ENCODE measurements at regions not wholly inside any gene's neighbourhood (a gene's known extent, or its start where the extent isn't known, plus 50 kb on each side); places are given as distances from the start of the nearest gene placed in this dataset.
A peak's percentile ranks its signal among the peaks of the same experiment; 100 is the strongest.
"Not testable (repeated sequence)": the region's sequence is repeated elsewhere in the genome, so short reads cannot be mapped to it uniquely, and the experiment has no call there.

DNA sequence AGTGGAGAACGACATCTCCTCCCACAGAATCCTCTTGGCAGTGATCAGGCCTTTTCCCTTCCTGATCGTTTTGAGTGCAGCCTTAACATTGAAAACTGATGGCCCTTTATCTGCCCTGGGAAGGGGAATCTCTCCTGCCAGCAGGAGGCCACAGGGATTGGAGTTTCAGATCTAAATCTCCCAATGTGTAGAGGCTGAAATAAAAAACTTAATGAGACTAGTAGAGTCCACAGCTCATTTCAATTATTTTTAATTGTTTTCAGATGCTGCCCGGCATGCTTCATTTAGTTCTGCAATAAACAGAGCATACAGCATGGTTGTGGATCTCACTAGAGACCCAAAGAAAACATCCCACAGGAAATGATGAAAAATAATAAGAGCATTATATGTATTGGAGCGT, 662.2 kb upstream of the HS3ST5 start:
- DNase-seq = no peak

DNA sequence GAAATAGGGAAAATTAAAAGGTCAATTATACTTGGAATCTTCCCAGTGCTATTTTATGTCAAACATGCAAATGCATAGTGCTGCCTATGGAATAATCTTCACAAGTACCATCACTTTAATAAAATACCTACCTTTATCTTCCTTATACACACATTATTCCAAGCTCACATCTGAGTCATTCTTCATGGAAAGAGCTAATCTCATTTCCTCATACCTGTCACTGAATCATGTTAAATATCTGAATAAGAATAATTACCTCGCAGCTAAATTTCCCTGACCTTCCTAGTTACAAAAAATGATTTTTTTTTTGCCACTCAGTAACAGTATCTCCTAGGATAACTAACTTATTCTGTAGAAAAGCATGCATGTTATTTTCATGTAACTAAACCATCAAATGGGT, 661.4 kb upstream of the HS3ST5 start:
- no peak for DNase-seq

DNA sequence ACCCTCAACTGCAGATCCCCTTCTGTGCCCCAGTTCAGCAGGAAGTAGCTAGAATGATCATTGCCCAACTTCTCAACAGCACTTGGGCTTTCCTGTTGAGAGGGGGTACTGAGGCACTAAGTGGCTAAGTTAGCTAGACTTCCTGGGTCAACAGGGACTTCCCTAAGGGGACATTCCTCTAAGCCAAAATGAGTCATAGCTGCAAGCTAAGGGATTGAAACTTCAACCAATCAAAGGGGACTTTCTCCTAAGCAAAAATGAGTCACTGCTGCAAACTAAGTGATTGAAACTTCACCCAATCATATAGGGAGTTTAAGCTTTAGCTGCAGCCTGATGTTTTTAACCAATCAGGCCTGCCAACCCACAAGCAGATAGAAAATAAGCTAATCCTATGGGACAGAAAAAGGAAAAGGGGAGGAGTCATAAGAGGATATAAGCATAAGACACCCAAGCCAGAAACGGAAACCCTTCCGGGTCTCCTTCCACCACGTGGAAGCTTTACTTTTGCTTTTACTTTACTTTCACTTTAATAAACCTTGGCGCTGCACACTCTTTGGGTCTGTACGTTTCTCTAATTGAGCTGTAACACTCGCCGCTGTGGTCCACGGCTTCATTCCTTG, 659.0 kb upstream of the HS3ST5 start:
- DNase-seq = no peak

DNA sequence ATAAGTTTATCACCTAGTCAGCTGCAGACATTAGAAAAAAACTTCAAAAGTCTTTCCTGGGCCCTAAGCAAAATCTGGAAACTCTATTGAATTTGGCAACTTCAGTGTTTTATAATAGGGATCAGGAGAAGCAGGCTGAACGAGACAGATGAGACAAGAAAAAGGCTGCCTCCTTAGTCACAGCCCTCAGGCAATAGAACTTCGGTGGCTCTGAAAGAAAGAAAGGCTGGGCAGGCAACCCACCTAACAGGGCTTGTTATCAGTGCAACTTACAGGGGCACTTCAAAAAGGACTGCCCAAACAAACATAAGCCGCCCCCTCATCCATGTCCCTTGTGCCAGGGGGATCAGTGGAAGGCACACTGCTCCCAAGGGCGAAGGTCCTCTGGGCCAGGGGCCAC, 657.9 kb upstream of the HS3ST5 start:
- no peak for DNase-seq

DNA sequence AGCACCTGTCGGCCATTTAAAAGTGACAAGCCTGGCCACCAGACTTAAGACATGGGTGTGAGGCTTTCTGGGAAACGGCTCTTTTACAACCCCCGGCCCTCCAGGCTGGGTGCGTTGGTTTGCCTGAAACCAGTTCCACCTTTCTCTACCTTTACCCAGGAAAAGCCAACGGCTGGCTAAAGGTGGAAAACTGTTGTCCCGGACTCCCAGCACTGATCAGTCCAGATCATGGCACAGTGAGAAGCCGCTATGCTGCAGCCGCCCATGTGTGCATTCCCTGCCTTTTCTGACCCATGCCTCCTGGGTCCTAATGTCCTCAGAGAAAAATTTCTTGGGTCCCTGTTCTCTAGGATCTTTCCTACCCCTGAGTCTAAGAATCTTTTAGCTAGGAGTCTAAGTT, 655.7 kb upstream of the HS3ST5 start:
- DNase-seq = no peak

DNA sequence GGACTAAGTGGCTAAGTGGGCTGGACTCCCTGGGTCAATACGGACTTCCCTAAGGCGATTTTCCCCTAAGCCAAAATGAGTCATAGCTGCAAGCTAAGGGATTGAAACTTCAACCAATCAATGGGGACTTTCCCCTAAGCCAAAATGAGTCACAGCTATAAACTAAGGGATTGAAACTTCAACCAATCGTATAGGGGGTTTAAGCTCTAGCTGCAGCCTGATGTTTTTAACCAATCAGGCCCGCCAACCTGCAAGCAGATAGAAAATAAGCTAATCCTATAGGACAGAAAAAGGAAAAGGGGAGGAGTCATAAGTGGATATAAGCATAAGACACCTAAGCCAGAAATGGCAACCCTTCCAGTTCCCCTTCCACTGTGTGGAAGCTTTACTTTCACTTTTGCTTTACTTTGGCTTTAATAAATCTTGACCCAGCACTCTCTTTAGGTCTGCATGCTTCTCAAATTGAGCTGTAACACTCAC, 655.0 kb upstream of the HS3ST5 start:
- no peak for DNase-seq

DNA sequence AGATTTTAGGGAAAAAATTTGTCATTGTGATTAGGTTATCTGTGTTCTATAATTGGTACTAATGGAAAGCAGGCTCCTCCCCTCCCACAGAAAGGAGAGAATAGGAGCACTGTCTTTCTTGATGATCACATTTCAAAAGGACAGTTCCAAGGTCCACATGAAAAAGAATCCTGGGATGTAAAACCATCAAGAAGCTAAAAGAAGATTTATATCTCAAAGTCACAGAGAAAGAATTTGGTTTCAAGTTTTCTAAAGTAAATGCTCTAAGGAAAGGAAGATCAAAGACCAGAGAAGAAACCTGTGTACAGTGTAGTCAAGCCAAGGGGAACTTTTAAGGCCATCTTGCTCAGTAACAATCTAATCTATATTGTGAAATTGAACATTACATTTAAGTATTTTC, 652.7 kb upstream of the HS3ST5 start:
- no peak for DNase-seq

DNA sequence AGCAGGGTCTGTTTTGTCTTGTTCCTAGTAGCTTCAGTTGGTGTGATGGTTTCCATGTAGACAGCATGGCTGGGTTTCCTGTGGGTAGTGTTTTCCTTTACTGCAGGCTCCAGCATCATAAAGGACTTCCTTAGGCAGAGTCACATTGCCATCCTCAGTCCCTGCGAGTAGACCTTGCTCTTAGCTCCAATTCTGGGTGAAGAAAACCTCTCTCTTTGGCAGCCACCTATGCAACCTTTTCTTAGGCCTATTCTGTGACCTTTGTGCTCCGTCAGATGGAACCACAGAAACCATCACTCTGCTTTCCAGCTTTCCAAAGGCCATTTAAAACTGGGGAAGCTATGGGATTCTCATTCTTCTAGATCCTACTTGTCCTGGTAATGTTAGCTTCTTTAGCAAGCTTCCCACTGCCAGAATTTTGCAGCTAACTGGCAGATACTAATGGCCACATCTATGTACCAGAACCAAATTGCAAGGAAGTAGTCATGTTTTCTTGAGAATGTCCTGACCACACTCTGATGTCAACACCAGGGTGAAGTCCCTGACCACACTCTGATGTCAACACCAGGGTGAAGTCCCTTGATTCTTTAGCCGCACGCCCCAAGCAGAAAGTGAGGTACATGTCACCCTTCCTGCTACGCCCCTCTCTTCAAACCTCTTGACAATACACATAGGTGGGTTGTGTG, 646.6 kb upstream of the HS3ST5 start:
- DNase-seq = no peak

DNA sequence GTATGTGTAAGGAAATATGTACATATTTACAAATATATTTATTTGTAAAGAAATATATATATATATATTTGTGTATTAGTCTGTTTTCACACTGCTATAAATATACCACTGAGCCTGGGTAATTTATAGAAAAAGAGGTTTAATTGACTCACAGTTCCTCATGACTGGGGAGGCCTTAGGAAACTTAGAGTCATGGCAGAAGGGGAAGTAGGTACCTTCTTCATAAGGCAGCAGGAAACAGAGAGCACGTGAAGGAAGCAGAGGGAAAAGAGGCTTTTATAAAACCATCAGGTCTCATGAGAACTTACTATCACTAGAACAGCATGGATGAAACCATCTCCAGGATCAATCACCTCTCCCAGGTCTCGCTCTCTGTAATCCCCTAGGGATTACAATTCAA, 644.5 kb upstream of the HS3ST5 start:
- DNase-seq = no peak

DNA sequence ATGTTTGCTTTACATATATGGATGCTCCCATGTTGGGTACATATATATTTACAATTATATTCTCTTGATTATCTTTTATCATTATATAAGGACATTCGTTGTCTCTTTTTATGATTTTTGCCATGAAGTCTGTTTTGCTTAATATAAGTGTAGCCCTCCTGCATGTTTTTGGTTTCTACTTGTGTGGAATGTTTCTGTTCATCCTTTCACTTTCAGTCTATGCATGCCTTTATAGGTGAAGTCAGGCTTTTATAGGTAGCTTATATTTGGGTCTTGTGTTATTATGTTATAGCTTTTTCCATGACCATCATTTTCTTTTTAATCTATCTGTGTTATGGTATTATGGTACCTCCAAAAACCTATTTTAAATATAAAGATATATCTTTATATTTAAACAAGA, 612.5 kb upstream of the HS3ST5 start:
- no peak for DNase-seq

DNA sequence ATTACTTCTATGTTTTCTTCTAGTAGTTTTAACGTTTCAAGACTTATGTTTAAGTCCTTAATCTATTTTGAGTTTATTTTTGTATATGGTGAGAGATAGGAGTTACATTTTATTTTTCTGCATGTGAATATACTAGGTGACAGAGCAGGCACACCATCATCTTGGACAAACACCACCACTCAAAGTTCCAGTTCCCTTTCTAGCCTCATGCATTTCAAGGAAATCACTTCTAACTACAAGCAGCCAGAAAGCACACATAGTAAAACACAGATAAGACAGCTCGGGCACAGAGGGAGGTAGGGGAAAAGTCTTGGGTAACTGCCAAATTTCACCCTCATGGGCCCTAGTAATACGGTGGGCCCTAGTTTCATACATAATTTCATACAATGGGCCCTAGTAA, 609.4 kb upstream of the HS3ST5 start:
- no peak for DNase-seq

DNA sequence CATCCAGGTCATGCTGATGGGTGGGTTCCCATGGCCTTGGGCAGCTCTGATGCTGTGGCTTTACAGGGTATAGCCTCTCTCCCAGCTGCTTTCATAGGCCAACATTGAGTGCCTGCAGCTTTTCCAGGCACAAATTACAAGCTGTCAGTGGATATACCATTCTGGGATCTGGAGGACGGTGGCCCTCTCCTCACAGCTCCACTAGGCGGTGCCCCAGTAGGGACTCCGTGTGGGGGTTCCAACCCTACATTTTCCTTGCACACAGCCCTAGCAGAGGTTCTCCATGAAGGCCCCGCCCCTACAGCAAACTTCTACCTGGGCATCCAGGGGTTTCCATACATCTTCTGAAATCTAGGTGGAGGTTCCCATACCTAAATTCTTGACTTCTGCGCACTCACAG, 602.6 kb upstream of the HS3ST5 start:
- no peak for DNase-seq

DNA sequence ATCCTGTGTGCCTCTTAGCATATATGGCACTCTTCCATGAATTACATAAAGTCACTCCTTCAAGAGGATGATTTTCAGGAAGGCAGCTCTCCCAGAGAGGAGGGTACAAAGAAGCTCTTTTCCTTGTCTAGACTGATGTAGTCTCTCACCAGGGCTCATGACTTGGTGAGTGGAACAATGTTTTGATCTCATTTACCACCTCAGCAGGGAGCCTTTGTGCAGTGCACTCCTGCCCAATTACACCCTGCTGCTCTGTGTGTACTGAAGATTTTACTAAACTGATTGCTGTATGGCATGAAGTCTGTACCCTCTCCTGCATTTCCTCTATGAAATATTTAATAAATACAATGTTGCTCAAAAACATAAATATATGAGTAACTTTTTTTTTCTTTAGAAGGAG, 598.3 kb upstream of the HS3ST5 start:
- no peak for DNase-seq

DNA sequence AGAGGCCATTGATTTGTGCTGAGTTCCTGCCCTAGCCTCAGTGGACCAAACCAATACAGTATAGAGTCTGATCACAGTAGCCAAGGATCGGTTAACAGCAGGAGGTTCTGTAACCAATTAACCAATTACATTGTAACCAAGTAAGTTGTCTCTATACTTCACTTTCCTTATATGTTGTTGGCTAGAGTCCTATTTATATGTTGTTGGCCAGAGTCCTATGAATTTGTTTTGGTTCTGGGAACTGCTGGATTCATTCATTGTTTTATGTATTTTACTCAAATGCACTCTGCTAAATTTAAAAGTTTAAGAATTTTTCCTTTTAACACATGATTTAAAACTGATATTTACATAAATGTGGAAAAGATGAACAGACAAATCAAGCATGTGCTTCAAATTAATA, 597.4 kb upstream of the HS3ST5 start:
- DNase-seq = no peak

DNA sequence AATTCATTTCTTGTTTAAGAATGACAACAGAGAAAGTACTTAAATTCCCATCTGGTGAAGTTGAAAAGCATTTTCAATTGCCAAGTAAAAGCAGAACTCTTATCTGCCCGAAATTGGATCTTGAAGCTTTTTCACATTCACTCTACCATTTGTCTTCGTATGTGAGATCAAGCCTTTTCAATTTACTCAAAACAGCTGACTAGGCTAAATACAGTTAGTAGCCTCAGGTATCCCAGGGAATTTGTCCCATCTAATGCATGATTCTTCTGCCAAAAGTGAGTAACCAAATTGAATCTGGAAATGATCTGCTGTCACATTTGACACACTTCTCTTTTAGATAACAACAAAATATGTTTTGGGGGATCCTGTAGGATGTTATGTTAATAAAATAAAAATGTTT, 596.8 kb upstream of the HS3ST5 start:
- no peak for DNase-seq

DNA sequence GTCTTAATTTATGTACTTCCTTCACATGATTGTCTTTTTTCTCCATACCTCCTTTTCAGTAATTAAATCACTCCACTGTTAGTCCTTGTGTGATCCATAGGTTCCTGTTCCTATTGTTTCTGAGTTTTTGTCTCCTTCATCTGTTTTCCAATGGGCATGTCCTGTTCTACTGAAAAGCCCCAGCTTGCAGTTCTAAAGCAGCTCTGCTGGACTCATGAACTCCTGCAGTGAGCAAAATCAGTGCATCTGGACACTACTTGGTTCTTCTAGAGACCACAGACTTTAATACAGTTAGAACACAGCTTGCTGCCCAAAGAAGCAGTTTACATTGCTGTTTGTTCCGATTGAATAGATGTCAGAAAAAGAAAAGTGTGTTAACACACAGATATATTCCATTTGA, 593.3 kb upstream of the HS3ST5 start:
- no peak for DNase-seq

DNA sequence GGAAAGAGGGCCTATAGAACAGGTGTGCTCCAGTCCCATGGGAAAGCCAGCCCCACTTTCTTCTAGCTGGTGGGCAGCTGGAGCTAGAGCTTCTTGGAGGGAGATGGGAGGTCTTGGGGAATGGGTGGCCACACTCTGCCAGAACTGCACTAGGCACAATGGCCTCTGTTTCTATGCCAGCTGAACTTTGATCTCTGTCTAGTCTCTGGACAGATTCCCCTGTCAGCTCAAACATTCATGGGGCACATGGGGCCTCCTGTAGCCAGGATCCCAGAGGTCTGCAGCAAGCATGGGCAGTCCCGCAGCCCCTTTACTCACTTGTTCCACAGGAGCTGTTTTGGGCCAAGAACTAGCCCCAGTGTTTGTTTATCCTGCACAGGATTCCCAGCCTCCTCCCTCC, 591.3 kb upstream of the HS3ST5 start:
- DNase-seq = no peak

DNA sequence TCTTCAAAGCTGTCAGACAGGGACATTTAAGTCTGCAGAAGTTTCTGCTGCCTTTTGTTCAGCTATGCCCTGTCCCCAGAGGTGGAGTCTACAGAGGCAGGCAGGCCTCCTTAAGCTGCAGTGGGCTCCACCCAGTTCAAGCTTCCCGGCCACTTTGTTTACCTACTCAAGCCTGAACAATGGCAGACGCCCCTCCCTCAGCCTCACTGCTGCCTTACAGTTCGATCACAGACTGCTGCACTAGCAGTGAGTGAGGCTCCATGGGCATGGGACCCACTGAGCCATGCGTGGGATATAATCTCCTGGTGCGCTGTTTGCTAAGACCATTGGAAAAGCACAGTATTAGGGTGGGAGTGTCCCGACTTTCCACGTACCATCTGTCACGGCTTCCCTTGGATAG, 585.9 kb upstream of the HS3ST5 start:
- not testable (repeated sequence) for DNase-seq

DNA sequence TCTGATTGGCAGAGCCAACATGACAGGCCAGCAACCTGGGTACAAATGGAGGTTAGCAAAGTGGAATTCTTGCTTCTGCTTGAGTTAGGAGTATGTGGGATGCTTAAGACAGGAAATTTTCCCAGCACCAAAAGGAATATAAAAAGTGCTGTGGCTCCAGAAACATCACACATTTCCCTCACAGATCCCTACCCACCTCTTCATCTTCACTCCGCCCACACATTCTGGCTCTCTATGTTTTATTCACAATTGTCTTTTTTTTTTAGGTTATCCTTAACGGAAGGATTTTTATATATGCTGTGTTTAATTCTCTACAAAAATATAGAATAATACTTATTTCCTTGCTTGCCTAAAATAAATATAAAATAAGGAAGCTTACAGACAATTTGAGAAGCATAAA, 563.3 kb upstream of the HS3ST5 start:
- no peak for DNase-seq

DNA sequence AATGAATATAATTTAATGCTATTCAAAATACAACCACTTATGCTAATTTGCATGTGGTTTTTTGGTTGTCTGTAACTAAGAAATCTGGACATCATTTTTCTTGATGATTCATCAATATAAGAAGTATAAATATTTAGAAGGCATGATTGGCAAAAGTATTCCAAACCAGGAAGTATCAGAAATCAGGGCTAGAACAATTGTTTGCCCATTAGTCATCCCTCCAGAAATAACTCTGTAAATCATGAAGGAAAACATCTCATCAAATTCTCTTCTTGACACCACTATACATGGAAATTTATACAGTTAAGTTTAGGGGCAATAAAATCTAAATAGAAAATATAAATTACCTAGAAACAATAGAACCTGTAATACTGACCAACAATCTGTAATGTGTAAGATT, 554.7 kb upstream of the HS3ST5 start:
- DNase-seq = no peak

DNA sequence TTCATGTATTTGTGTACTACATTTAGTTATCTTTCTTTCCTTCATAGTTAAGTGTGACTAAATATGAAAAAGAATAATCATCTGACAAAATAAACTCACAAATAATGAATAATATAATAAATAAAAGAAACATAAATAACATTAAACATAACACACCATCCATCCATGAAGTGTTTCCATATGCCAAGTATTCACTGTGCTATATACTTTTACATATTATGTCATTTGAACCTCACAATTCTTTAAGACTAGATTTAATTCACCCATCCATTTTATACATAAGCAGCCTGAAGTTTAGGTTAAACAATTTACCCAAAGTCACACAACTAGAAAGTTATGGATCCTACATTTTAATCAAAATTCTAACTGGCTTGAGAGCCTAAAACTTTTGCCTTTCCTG, 549.4 kb upstream of the HS3ST5 start:
- DNase-seq = no peak

DNA sequence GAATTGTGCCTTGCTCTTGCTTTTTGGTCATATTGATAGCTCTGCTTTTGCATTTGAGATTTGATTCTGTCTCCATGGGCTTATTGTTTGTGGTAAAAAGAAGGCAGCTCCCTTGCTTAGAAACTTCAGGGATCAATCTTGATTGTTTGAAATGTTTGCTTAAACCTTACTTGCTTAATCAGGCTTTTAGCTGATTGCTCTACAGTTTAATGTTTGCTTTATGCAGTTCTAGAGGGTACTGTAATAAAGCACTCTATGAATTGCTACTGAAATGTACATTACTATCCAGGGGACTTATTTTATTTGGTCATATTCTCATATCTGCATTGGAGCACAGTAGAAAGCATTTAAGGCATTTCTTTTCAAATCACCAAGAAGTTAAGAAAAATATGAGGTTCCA, 545.4 kb upstream of the HS3ST5 start:
- no peak for DNase-seq

DNA sequence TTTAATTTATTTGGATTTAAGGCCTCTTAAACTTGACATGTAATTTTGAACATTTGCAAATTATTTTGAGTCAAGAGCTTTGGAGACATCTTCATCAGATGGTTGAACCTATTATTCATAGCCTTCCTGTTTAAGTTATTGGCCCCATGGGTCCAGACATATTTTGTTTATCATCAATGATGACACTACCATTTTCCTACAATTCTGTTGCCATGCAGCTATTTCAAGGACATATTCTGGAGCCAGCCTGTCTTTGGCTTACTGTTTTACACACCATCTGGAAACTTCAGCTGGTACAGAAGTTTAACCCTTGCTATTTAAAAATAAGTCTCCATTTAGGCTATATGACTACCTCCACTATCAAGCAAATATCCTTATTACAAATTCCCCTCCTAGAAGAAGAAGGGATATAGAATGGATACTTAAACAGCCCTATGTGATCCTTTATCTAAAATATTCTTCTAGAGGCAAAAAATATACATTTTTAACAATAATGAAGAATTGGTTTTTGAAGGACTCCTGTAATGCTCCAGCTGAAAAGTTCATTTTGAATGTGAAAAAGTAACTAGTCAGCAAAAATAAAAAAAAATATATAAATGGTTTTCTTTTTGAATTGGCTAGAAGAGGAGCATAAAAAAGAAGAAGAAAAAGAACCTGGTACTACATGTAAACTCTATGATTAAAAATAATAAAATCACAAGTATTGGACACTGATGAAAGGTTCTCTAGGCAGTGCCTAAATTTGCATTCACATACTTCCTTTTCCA, 544.0 kb upstream of the HS3ST5 start:
- peak; percentile 23 for DNase-seq

DNA sequence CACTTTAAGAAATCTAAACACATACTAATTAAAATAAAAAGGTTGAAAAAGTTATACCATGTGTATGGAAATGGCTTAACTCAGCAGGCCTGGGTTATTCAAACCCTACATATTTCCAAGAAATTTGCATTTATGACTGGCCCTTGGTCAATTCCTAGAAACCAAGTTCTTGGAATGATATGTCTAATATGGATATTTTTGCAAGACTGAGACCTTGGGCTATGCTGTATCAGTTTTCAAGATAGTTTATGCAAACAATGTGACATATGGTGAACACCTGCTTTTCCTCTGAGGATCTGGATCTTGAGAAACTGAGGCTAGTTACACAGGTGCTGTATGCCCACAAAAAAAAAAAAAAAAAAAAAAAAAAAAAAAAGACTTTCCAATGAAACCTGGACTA, 536.9 kb upstream of the HS3ST5 start:
- no peak for DNase-seq
